Activated gamma-delta T cell (primary cell): ENCODE measurements at regions not wholly inside any gene's neighbourhood (a gene's known extent, or its start where the extent isn't known, plus 50 kb on each side); places are given as distances from the start of the nearest gene placed in this dataset.
"Not testable (repeated sequence)": the region's sequence is repeated elsewhere in the genome, so short reads cannot be mapped to it uniquely, and the experiment has no call there.

ENCODE experiments used
- DNase-seq: peaks from one replicate; lab custom pipeline; 2025; lab: John Stamatoyannopoulos, UW

- no peak for DNase-seq
Observed at GRCh38 chr13:71303144-71303543, 563.9 kb downstream of the DACH1 start.

- DNase-seq: no peak
Observed at GRCh38 chr13:71300602-71301001, 566.4 kb downstream of the DACH1 start.

GRCh38 chr13:71291842-71292146, 575.2 kb downstream of the DACH1 start:
- no peak for DNase-seq

GRCh38 chr13:71290963-71291841, 575.8 kb downstream of the DACH1 start:
- DNase-seq: no peak

- DNase-seq: not testable (repeated sequence)
Observed at GRCh38 chr13:71289980-71290379, 577.0 kb downstream of the DACH1 start.

- DNase-seq: no peak
Observed at GRCh38 chr13:71285700-71286099, 581.3 kb downstream of the DACH1 start.

- DNase-seq: no peak
Observed at GRCh38 chr13:71278512-71278911, 588.5 kb downstream of the DACH1 start.

GRCh38 chr13:71274923-71275608, 591.9 kb downstream of the DACH1 start:
- DNase-seq: no peak

GRCh38 chr13:71261256-71261655, 605.7 kb downstream of the DACH1 start:
- DNase-seq: no peak

- DNase-seq: no peak
Observed at GRCh38 chr13:71260246-71260645, 606.8 kb downstream of the DACH1 start.

- DNase-seq: no peak
Observed at GRCh38 chr13:71255633-71256032, 611.4 kb downstream of the DACH1 start.

GRCh38 chr13:71254384-71254783, 612.6 kb downstream of the DACH1 start:
- DNase-seq: no peak

- DNase-seq: no peak
Observed at GRCh38 chr13:71252184-71252704, 614.8 kb downstream of the DACH1 start.

- DNase-seq: no peak
Observed at GRCh38 chr13:71251292-71251951, 615.6 kb downstream of the DACH1 start.

- no peak for DNase-seq
Observed at GRCh38 chr13:71249011-71249410, 618.0 kb downstream of the DACH1 start.

GRCh38 chr13:71244161-71244560, 622.8 kb downstream of the DACH1 start:
- no peak for DNase-seq

- no peak for DNase-seq
Observed at GRCh38 chr13:71242201-71242600, 624.8 kb downstream of the DACH1 start.

GRCh38 chr13:71240911-71241310, 626.1 kb downstream of the DACH1 start:
- DNase-seq: no peak

- DNase-seq: no peak
Observed at GRCh38 chr13:71237332-71237731, 629.7 kb downstream of the DACH1 start.

GRCh38 chr13:71219698-71220415, 647.1 kb downstream of the DACH1 start:
- DNase-seq: no peak

GRCh38 chr13:71218960-71219359, 648.0 kb downstream of the DACH1 start:
- no peak for DNase-seq

- DNase-seq: no peak
Observed at GRCh38 chr13:71217827-71218226, 649.2 kb downstream of the DACH1 start.
